Type B pancreatic cell (in vitro differentiated cells): ENCODE measurements at regions not wholly inside any gene's neighbourhood (a gene's known extent, or its start where the extent isn't known, plus 50 kb on each side); places are given as distances from the start of the nearest gene placed in this dataset.

ENCODE experiments used
- DNase-seq: peaks from one replicate; pipeline ENCODE4 v3.0.0; 2021; ENCODE audit warnings: mixed read lengths; ENCODE audit not compliant: unreplicated experiment; ENCODE audit errors: extremely low spot score
- H3K27ac Mint-ChIP-seq: 2 replicates; pipeline ENCODE4 v1.8.0; 2021; ENCODE audit warnings: mild to moderate bottlenecking, mixed read lengths
- H3K27me3 Mint-ChIP-seq: 2 replicates; pipeline ENCODE4 v1.8.0; 2021; ENCODE audit warnings: mixed read lengths
- H3K36me3 Mint-ChIP-seq: 2 replicates; pipeline ENCODE4 v1.8.0; 2021; ENCODE audit warnings: mixed read lengths
- H3K4me1 Mint-ChIP-seq: one replicate; pipeline ENCODE4 v1.8.0; 2021; ENCODE audit warnings: mixed read lengths; ENCODE audit not compliant: unreplicated experiment
- H3K4me3 Mint-ChIP-seq: 2 replicates; pipeline ENCODE4 v1.8.0; 2021; ENCODE audit warnings: mild to moderate bottlenecking, mixed read lengths
- H3K9me3 Mint-ChIP-seq: 2 replicates; pipeline ENCODE4 v1.8.0; 2021; ENCODE audit warnings: mixed read lengths
- CTCF ChIP-seq: fragments of 200-600 bp; sonication (generic); conservative IDR thresholded peaks from 2 replicates; pipeline ENCODE4 v1.5.0; 2021; ENCODE audit warnings: antibody characterized with exemption, mild to moderate bottlenecking

GRCh38 chr16:86716649-86717048, 138.3 kb downstream of the FOXL1 start:
- Mint-ChIP-seq H3K27me3 (peaks cover 16% of the 10 kb centered on the region), H3K4me1 (peaks cover 11% of the 10 kb centered on the region), H3K27ac (no peak overlapping the region), H3K9me3 (no peaks in the 10 kb centered on the region), H3K36me3 (no peaks in the 10 kb centered on the region), H3K4me3 (no peak overlapping the region)
- no peak for DNase-seq
- TF ChIP-seq CTCF, result no peak

- H3K4me1 Mint-ChIP-seq, result peaks cover 11% of the 10 kb centered on the region
- peak overlapping the region; percentile 66 for H3K27ac Mint-ChIP-seq
- TF ChIP-seq CTCF, result no peak
- no peak for DNase-seq
- no peaks in the 10 kb centered on the region for H3K9me3 Mint-ChIP-seq
- H3K36me3 Mint-ChIP-seq, result no peaks in the 10 kb centered on the region
- peaks cover 12% of the 10 kb centered on the region for H3K27me3 Mint-ChIP-seq
- peak overlapping the region; percentile 18 for H3K4me3 Mint-ChIP-seq
Observed at GRCh38 chr16:86718118-86718517, 139.8 kb downstream of the FOXL1 start.

GRCh38 chr16:86722970-86723369, 144.6 kb downstream of the FOXL1 start:
- Mint-ChIP-seq H3K27ac (no peak overlapping the region), H3K4me3 (no peak overlapping the region), H3K9me3 (no peaks in the 10 kb centered on the region), H3K36me3 (no peaks in the 10 kb centered on the region), H3K4me1 (peaks cover 12% of the 10 kb centered on the region), H3K27me3 (peaks cover 40% of the 10 kb centered on the region)
- DNase-seq, result no peak
- no peak for TF ChIP-seq CTCF

- DNase-seq, result no peak
- no peak for TF ChIP-seq CTCF
- H3K36me3 Mint-ChIP-seq, result no peaks in the 10 kb centered on the region
- peaks cover 5% of the 10 kb centered on the region for H3K4me1 Mint-ChIP-seq
- no peaks in the 10 kb centered on the region for H3K9me3 Mint-ChIP-seq
- no peak overlapping the region for H3K27ac Mint-ChIP-seq
- peaks cover 48% of the 10 kb centered on the region for H3K27me3 Mint-ChIP-seq
- no peak overlapping the region for H3K4me3 Mint-ChIP-seq
Observed at GRCh38 chr16:86723689-86724088, 145.3 kb downstream of the FOXL1 start.

- TF ChIP-seq CTCF, result no peak
- Mint-ChIP-seq H3K4me1 (peaks cover 15% of the 10 kb centered on the region), H3K27ac (no peak overlapping the region), H3K27me3 (peaks cover 58% of the 10 kb centered on the region), H3K4me3 (no peak overlapping the region), H3K36me3 (no peaks in the 10 kb centered on the region), H3K9me3 (no peaks in the 10 kb centered on the region)
- no peak for DNase-seq
Observed at GRCh38 chr16:86725401-86725800, 147.1 kb downstream of the FOXL1 start.

- Mint-ChIP-seq H3K9me3 (no peaks in the 10 kb centered on the region), H3K4me1 (peaks cover 21% of the 10 kb centered on the region), H3K36me3 (no peaks in the 10 kb centered on the region), H3K27me3 (peaks cover 61% of the 10 kb centered on the region), H3K27ac (no peak overlapping the region), H3K4me3 (no peak overlapping the region)
- TF ChIP-seq CTCF, result no peak
- no peak for DNase-seq
Observed at GRCh38 chr16:86726340-86726739, 148.0 kb downstream of the FOXL1 start.
